Erythroblast (primary cell): ENCODE measurements at regions not wholly inside any gene's neighbourhood (a gene's known extent, or its start where the extent isn't known, plus 50 kb on each side); places are given as distances from the start of the nearest gene placed in this dataset.

Experiments used
- GATA1 ChIP-seq: IDR thresholded peaks from 2 replicates; pipeline ENCODE4 v1.6.1; 2011; ENCODE audit warnings: low read depth, mild to moderate bottlenecking, control low read depth, low read length, moderate library complexity
- POLR2A ChIP-seq: IDR thresholded peaks from 2 replicates; pipeline ENCODE4 v1.6.1; 2011; ENCODE audit warnings: mild to moderate bottlenecking, low read length

DNA sequence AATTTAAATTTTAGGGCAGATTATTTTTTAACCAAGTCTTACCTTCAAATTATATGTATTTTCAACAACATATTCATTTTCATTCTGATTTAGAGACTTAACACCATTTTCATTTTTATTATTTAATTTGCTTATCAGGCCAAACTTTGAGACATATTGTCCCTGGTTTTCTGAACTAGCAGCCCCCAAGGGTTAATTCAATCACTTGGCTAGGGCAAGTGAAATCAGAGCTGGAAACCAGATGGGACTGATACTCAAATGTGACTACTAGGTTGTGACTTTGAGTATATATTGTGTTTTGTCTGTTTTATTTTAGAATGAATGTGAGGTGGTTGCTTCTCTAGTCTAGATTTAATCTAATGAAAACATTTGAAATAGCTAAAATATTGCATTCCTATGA lies 198.9 kb upstream of the PTGFR start:
- no peak for TF ChIP-seq POLR2A
- no peak for TF ChIP-seq GATA1
